IPS-20b (cell line): ENCODE measurements at regions not wholly inside any gene's neighbourhood (a gene's known extent, or its start where the extent isn't known, plus 50 kb on each side); places are given as distances from the start of the nearest gene placed in this dataset.
"Not testable (repeated sequence)": the region's sequence is repeated elsewhere in the genome, so short reads cannot be mapped to it uniquely, and the experiment has no call there.

Experiments used
- H3K27ac ChIP-seq: one replicate; pipeline ENCODE4 v1.5.1; 2013; ENCODE audit warnings: low read length
- H3K27me3 ChIP-seq: 2 replicates; pipeline ENCODE4 v1.6.1; 2013; ENCODE audit warnings: mild to moderate bottlenecking, low read length, inconsistent platforms; ENCODE audit not compliant: insufficient read depth
- H3K36me3 ChIP-seq: 2 replicates; pipeline ENCODE4 v1.6.1; 2013; ENCODE audit warnings: low read depth, mild to moderate bottlenecking, inconsistent platforms, low read length, moderate library complexity; ENCODE audit not compliant: insufficient read depth
- H3K4me1 ChIP-seq: 2 replicates; pipeline ENCODE4 v1.6.1; 2013; ENCODE audit warnings: mild to moderate bottlenecking, control low read depth, inconsistent platforms, low read length, moderate library complexity; ENCODE audit not compliant: insufficient read depth
- H3K4me3 ChIP-seq: 2 replicates; pipeline ENCODE4 v1.5.1; 2013; ENCODE audit warnings: mild to moderate bottlenecking, low read length, inconsistent platforms
- H3K9ac ChIP-seq: 2 replicates; pipeline ENCODE4 v1.6.1; 2013; ENCODE audit warnings: low read depth, mild to moderate bottlenecking, inconsistent platforms, low read length, moderate library complexity
- H3K9me3 ChIP-seq: 2 replicates; pipeline ENCODE4 v1.6.1; 2013; ENCODE audit warnings: mild to moderate bottlenecking, low read depth, low read length, inconsistent platforms; ENCODE audit not compliant: insufficient read depth

DNA sequence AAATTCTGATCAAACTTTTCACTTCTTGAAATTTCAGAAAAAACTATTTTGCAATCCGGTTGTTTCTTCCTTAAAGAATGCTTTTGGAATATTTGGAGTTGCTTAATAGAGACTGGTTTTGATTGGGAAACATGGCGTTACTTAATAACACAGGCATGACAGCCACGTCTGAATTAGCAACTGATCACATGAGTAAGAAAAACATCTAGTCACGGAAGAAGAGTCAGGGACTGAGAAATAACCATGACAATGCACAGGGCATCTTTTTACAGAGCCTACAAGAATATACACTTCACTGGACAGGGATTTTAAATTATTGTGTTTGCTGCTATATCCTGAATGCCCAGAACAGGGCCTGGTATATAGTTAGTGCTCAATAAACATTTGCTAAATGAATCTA is 94.1 kb upstream of the NOTCH2NLA start:
- not testable (repeated sequence) for H3K36me3 ChIP-seq, H3K9ac ChIP-seq, H3K4me1 ChIP-seq, H3K4me3 ChIP-seq, H3K27me3 ChIP-seq, H3K9me3 ChIP-seq, H3K27ac ChIP-seq

GRCh38 chr1:146318715-146319114 is 89.9 kb upstream of the NOTCH2NLA start:
- H3K9ac ChIP-seq, H3K9me3 ChIP-seq, H3K4me3 ChIP-seq, H3K4me1 ChIP-seq, H3K36me3 ChIP-seq, H3K27ac ChIP-seq, H3K27me3 ChIP-seq: not testable (repeated sequence)

- not testable (repeated sequence) for H3K9ac ChIP-seq, H3K36me3 ChIP-seq, H3K4me1 ChIP-seq, H3K4me3 ChIP-seq, H3K27ac ChIP-seq, H3K9me3 ChIP-seq, H3K27me3 ChIP-seq
These were observed 89.0 kb upstream of the NOTCH2NLA start for GRCh38 chr1:146317785-146318184.

- not testable (repeated sequence) for H3K27me3 ChIP-seq, H3K9ac ChIP-seq, H3K9me3 ChIP-seq
These were observed 85.8 kb upstream of the NOTCH2NLA start for GRCh38 chr1:146314449-146315246.

DNA sequence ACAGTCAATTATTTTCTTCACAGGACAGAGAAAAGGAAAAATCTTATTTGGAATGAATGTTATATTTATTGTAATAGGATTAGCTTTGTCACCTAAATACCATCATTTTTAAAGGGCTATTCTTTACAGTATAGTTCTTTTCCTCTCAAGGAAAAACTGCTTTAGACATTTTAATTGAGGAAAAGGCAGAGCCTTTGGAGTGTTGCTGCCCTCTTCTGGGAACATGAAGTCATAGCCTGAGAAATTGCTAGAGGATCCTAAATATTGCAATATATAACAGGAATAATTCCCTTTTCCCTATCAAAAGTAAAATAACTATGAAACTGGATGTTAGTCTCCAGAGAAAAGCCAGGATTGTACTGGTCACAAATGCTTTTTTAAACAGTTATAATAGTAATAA is 81.8 kb upstream of the NOTCH2NLA start:
- H3K4me3 ChIP-seq, H3K4me1 ChIP-seq, H3K36me3 ChIP-seq, H3K9ac ChIP-seq, H3K9me3 ChIP-seq, H3K27me3 ChIP-seq, H3K27ac ChIP-seq: not testable (repeated sequence)

More at GRCh38 chr1:146314449-146315246, 85.8 kb upstream of the NOTCH2NLA start:
- not testable (repeated sequence) for H3K4me3 ChIP-seq, H3K36me3 ChIP-seq, H3K4me1 ChIP-seq, H3K27ac ChIP-seq

DNA sequence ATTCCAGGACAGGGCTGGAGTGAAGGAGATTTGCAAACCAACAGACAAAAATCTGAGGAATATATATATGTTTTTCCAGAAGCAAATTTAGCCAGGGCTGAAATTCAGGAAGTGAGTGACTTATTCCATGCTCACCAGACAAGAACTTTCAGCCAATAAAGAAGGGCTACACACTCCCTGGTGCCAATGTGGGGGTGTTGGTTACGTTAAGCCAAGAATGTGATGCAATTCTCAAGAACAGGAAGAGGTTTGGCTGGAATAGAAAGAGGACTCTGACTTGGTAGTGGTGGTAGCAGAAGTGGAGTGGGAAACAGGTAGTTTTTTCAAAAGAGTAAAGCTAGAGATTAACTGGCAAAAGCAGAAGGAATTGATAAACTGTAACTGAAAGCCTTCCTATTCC is 80.6 kb upstream of the NOTCH2NLA start:
- not testable (repeated sequence) for H3K9ac ChIP-seq, H3K4me3 ChIP-seq, H3K9me3 ChIP-seq, H3K36me3 ChIP-seq, H3K27me3 ChIP-seq, H3K4me1 ChIP-seq, H3K27ac ChIP-seq

- not testable (repeated sequence) for H3K9ac ChIP-seq, H3K9me3 ChIP-seq, H3K36me3 ChIP-seq, H3K4me3 ChIP-seq, H3K27ac ChIP-seq, H3K27me3 ChIP-seq, H3K4me1 ChIP-seq
These were observed 80.1 kb upstream of the NOTCH2NLA start for GRCh38 chr1:146308892-146309291.

DNA sequence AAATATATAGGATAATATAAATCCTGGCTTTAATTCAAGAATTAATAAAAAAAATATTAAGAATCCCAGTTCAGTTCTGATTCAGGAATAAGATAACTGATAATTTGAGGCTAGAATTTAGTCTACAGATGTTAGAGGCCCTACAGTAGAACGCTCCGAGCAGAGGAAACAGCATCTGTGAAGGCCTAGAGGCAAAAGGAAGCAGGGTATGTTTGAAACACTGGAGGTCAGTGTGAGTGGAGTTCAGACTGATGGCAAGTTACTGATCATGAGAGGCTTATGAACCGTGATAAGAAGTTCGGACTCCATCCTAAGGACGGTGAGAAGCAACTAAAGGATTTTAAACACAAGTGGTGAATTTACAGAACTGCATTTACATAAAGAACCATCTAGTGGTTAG is 79.3 kb upstream of the NOTCH2NLA start:
- H3K4me3 ChIP-seq, H3K27ac ChIP-seq, H3K9ac ChIP-seq, H3K9me3 ChIP-seq, H3K27me3 ChIP-seq, H3K4me1 ChIP-seq, H3K36me3 ChIP-seq: not testable (repeated sequence)

GRCh38 chr1:146307632-146308031 is 78.8 kb upstream of the NOTCH2NLA start:
- H3K9me3 ChIP-seq, H3K27ac ChIP-seq, H3K4me1 ChIP-seq, H3K36me3 ChIP-seq, H3K9ac ChIP-seq, H3K27me3 ChIP-seq, H3K4me3 ChIP-seq: not testable (repeated sequence)

- not testable (repeated sequence) for H3K9me3 ChIP-seq, H3K4me1 ChIP-seq, H3K4me3 ChIP-seq, H3K9ac ChIP-seq, H3K36me3 ChIP-seq, H3K27ac ChIP-seq, H3K27me3 ChIP-seq
These were observed 77.8 kb upstream of the NOTCH2NLA start for GRCh38 chr1:146306651-146307050.

- not testable (repeated sequence) for H3K4me1 ChIP-seq, H3K4me3 ChIP-seq, H3K36me3 ChIP-seq, H3K27me3 ChIP-seq, H3K27ac ChIP-seq, H3K9ac ChIP-seq, H3K9me3 ChIP-seq
These were observed 76.6 kb upstream of the NOTCH2NLA start for GRCh38 chr1:146305442-146305841.

DNA sequence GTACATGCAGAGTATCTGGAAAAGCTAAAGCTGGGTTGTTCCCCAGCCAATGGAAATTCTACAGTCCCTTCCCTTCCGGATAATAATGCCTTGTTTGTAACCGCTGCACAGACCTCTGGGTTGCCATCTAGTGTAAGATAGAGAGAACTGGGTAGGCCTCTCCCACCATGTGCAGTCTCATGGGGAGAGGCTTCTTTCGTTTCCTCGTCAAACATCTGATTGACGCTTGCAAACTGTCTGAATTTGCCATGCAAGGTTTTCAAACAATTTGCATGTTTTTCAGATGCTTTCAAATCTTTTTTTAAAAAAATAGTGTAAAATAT is 69.7 kb upstream of the NOTCH2NLA start:
- not testable (repeated sequence) for H3K4me3 ChIP-seq, H3K36me3 ChIP-seq, H3K27me3 ChIP-seq, H3K4me1 ChIP-seq, H3K9me3 ChIP-seq, H3K27ac ChIP-seq, H3K9ac ChIP-seq
